Skeletal muscle tissue (tissue), 3 donors: ENCODE measurements at regions not wholly inside any gene's neighbourhood (a gene's known extent, or its start where the extent isn't known, plus 50 kb on each side); places are given as distances from the start of the nearest gene placed in this dataset.
"Not testable (repeated sequence)": the region's sequence is repeated elsewhere in the genome, so short reads cannot be mapped to it uniquely, and the experiment has no call there.

ENCODE experiments used
- H3K27ac ChIP-seq: one replicate; pipeline ENCODE4 v1.7.0; 2013; ENCODE audit warnings: mild to moderate bottlenecking, low read depth, low read length, inconsistent platforms
- H3K27me3 ChIP-seq, 3 donors: one replicate each; pipeline ENCODE4 v1.7.0; 2013; ENCODE audit warnings: low read length in 3 of 3; ENCODE audit not compliant: control insufficient read depth in 3 of 3, insufficient read depth in 3 of 3
- H3K36me3 ChIP-seq, 3 donors: one replicate each; pipeline ENCODE4 v1.7.0; 2013; ENCODE audit warnings: low read length in 3 of 3; ENCODE audit not compliant: control insufficient read depth in 3 of 3, insufficient read depth in 3 of 3
- H3K4me1 ChIP-seq, 3 donors: one replicate each; pipeline ENCODE4 v1.7.0; 2013; ENCODE audit warnings: low read length in 3 of 3, mild to moderate bottlenecking in 3 of 3; ENCODE audit not compliant: control insufficient read depth in 3 of 3, insufficient read depth in 3 of 3
- H3K4me3 ChIP-seq, 3 donors: one replicate each; pipeline ENCODE4 v1.7.0; 2013; ENCODE audit warnings: low read length in 3 of 3
- H3K9ac ChIP-seq, 3 donors: one replicate each; pipeline ENCODE4 v1.7.0; 2013; ENCODE audit warnings: low read length in 3 of 3, mild to moderate bottlenecking in 3 of 3, moderate library complexity in 2 of 3, low read depth in 1 of 3
- H3K9me3 ChIP-seq, 3 donors: one replicate each; pipeline ENCODE4 v1.7.0; 2013; ENCODE audit warnings: low read length in 3 of 3; ENCODE audit not compliant: control insufficient read depth in 3 of 3
- donor health status: Osteomylitis.

DNA sequence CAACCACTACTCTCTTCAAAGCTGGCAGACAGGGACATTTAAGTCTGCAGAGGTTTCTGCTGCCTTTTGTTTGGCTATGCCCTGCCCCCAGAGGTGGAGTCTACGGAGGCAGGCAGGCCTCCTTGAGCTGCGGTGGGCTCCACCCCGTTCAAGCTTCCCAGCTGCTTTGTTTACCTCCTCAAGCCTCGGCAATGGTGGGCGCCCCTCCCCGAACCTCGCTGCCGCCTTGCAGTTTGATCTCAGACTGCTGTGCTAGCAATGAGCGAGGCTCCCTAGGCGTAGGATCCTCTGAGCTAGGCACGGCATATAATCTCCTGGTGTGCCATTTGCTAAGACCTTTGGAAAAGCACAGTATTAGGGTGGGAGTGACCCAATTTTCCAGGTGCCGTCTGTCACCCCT, 252.2 kb downstream of the OXSM start:
- H3K27ac ChIP-seq, H3K9ac ChIP-seq, H3K4me1 ChIP-seq, H3K36me3 ChIP-seq, H3K9me3 ChIP-seq, H3K27me3 ChIP-seq, H3K4me3 ChIP-seq: not testable (repeated sequence)

DNA sequence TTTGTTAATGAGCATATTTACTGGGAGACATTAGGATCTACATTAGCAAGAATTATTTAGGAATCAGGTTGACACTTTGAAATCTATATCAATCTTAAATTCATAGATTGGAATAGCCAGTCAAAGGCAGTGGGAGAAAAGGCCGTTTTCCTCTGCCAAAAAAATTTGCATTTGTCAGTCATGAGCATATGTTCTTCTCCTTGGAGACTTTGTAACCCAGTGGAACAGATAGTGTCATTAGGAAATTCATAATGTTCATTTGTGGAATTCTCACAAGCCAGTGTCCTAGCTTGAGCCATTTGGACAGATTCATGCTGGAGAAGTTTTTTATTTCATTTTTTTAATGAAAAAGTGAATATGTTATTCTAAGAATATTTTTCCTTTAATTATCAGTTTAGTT, 260.1 kb downstream of the OXSM start:
- Histone ChIP-seq H3K36me3 (no peaks in the 10 kb centered on the region), H3K27me3 (no peaks in the 10 kb centered on the region), H3K9me3 (no peaks in the 10 kb centered on the region), H3K4me1 (no peaks in the 10 kb centered on the region), H3K9ac (no peak overlapping the region), H3K27ac (no peak overlapping the region), H3K4me3 (no peak overlapping the region)

DNA sequence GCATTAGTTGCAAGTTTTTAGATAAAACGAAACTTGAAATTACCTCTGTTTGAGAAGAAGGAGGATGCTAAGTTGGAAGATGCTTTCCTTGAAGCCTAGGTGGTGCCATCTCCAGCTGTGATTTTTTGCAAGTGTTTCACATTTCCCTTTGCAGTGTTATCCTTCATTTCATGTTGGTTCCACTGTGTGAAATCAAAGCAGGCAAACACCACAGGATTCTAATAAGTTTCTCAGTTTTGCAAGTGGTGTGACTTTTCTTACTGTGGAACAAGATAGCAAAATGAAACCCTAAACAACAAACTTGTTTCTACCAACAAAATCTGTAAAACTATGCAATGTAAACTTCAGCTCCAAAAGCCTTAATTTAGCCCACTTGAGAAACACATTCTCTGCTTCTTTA, 260.9 kb downstream of the OXSM start:
- no peaks in the 10 kb centered on the region for H3K9me3 ChIP-seq
- H3K9ac ChIP-seq, result no peak overlapping the region
- H3K27me3 ChIP-seq, result no peaks in the 10 kb centered on the region
- H3K27ac ChIP-seq, result no peak overlapping the region
- H3K36me3 ChIP-seq, result no peaks in the 10 kb centered on the region
- H3K4me3 ChIP-seq, result no peak overlapping the region
- H3K4me1 ChIP-seq, result no peaks in the 10 kb centered on the region

DNA sequence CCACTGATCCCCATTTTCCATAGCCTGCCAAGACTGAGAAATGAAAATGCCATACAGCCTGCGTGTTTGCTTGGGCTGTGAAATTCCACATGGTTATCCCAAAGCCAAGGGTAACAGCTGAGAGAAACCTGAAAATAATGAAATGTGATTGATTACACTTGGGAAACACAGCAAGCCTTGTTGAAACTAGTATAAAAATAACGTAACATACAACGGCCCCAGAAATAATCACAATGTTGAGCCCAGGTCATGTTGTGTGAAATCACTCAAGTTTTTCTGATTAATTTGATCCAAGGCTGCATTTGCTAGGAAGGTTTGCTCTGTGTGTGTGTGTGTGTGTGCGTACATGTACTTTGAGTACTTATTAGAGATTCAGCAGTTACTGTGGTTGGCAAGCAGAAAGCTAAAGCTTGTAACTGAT, 269.0 kb downstream of the OXSM start:
- no peaks in the 10 kb centered on the region for H3K9me3 ChIP-seq
- no peaks in the 10 kb centered on the region for H3K27me3 ChIP-seq
- H3K4me1 ChIP-seq, result peaks cover 0 to 6% (median 0%) of the 10 kb centered on the region in 3 donors
- H3K9ac ChIP-seq, result no peak overlapping the region
- H3K27ac ChIP-seq, result no peak overlapping the region
- no peaks in the 10 kb centered on the region for H3K36me3 ChIP-seq
- no peak overlapping the region for H3K4me3 ChIP-seq

DNA sequence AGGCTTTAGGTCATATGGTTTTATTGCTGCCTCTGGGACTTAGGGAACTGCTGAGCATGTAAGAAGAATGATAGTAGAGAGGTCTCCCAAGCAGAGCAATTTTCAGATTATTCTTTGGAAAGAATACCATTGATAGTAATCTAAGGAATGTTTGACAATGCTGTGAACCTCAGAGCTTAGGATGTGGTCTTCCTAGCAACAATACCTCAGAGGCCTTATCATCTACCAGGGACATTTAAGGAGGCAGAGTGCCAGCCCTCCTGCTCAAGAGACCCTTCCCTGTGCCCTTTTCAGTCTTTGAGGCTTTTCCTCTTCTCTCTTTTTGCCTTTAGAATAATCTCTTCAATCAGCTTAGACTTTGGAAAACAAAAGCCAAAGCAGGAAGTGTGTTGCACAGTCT, 272.1 kb downstream of the OXSM start:
- no peaks in the 10 kb centered on the region for H3K36me3 ChIP-seq
- H3K27me3 ChIP-seq, result no peaks in the 10 kb centered on the region
- no peak overlapping the region for H3K27ac ChIP-seq
- H3K9me3 ChIP-seq, result no peaks in the 10 kb centered on the region
- no peak overlapping the region for H3K4me3 ChIP-seq
- H3K9ac ChIP-seq, result no peak overlapping the region
- H3K4me1 ChIP-seq, result peaks cover 0 to 6% (median 0%) of the 10 kb centered on the region in 3 donors

DNA sequence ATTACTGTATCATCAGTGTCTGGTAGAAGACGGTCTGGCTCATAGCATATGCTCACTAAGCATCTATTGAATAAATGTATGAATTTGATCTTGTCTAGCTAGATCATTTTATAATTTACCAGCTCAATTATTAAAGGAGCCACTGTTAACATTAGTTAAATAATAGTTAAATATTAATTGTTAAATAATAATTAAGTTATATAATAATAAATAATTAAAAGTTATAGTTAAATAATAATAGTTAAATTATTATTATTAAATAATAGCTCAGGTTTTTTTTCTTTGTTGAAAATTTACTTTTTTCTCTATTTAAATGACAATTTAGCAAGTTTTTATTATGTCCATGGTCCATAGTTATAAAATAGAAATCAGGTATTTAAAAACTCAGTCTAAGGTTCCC, 274.4 kb downstream of the OXSM start:
- Histone ChIP-seq H3K9ac (no peak overlapping the region), H3K27me3 (no peaks in the 10 kb centered on the region), H3K4me1 (no peaks in the 10 kb centered on the region), H3K4me3 (no peak overlapping the region), H3K36me3 (no peaks in the 10 kb centered on the region), H3K27ac (no peak overlapping the region), H3K9me3 (no peaks in the 10 kb centered on the region)

DNA sequence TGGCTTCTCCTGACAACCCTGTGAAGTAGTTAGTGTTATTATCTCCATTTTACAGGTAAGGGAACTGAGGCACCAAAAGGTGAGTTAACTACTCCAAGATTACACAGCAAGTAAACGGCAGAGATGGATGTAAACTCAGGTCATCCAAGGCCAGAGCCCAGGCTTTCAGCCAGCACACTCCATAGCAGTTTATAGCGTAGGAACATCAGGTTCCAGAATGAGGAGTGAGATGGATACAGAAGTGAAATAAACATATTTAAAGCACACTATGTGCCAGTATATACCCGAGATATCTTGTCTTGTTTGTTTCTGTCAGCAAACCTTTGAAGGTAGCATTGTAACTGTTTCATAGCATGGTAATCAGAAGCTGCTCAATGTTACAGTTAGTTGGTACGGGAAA, 279.0 kb downstream of the OXSM start:
- H3K27ac ChIP-seq, result no peak overlapping the region
- H3K9ac ChIP-seq, result no peak overlapping the region
- no peaks in the 10 kb centered on the region for H3K4me1 ChIP-seq
- H3K4me3 ChIP-seq, result no peak overlapping the region
- no peaks in the 10 kb centered on the region for H3K27me3 ChIP-seq
- no peaks in the 10 kb centered on the region for H3K36me3 ChIP-seq
- no peaks in the 10 kb centered on the region for H3K9me3 ChIP-seq

DNA sequence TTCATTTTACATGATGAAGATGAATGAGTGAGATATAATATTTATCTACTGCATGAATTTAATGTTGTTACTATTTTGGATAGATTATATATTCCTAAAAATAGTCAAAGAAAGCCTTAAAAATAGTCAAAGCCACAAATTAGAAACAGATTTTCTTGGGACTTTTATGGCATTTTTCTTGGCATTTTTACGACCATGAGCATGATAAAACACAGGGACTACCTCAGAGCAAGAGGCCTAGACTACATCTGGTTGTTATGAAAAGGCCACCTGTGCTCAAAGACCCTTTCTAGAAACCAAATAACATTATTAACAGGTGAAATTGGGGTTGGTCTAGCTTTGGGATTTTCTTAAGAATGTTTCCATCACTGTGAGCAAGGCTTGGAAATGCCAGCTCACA, 281.0 kb downstream of the OXSM start:
- no peak overlapping the region for H3K4me3 ChIP-seq
- no peak overlapping the region for H3K27ac ChIP-seq

DNA sequence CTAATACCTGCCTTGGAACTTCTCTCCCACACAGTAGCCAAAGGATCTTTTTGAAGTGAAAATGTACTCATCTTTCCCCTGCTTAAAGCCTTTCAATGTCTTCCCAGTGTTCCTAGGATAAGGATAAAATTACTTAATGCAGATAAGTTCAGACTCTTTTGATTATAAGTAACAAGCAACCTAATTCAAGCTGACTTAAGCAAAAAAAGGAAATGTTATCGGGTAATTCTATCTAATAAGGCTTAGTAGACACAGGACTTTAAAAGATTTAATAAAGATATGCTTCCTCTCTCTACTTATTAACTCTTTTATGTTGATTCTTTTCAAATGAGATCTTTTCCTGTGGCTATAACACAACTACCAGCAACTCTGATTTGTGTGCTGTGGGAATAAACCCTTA, 284.2 kb downstream of the OXSM start:
- Histone ChIP-seq H3K36me3 (no peaks in the 10 kb centered on the region), H3K27me3 (no peaks in the 10 kb centered on the region), H3K4me1 (no peaks in the 10 kb centered on the region), H3K27ac (no peak overlapping the region), H3K9ac (no peak overlapping the region), H3K9me3 (no peaks in the 10 kb centered on the region), H3K4me3 (no peak overlapping the region)

More for the DNA sequence above, 281.0 kb downstream of the OXSM start:
- no peaks in the 10 kb centered on the region for H3K9me3 ChIP-seq
- no peaks in the 10 kb centered on the region for H3K27me3 ChIP-seq
- no peaks in the 10 kb centered on the region for H3K4me1 ChIP-seq
- no peaks in the 10 kb centered on the region for H3K36me3 ChIP-seq
- H3K9ac ChIP-seq, result no peak overlapping the region

DNA sequence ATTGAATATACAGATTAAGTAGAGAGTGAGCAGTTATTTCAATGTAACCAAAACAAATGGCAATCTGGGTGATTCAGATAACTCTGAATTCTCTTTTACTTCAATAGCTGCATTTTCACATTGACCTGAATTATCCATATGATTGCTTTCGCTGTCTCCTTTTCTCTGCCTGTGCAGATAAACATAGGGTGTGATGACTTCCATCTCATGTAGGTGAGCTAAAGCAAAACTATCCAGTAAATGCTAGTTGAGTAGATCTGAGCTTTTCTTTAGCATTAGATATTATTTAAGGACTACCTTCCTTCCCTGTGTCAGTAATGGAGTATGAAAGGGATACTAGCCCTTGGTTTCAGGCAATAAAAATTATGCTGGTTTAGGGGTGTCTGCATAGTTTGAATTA, 288.6 kb downstream of the OXSM start:
- no peak overlapping the region for H3K27ac ChIP-seq
- H3K27me3 ChIP-seq, result no peaks in the 10 kb centered on the region
- no peaks in the 10 kb centered on the region for H3K9me3 ChIP-seq

DNA sequence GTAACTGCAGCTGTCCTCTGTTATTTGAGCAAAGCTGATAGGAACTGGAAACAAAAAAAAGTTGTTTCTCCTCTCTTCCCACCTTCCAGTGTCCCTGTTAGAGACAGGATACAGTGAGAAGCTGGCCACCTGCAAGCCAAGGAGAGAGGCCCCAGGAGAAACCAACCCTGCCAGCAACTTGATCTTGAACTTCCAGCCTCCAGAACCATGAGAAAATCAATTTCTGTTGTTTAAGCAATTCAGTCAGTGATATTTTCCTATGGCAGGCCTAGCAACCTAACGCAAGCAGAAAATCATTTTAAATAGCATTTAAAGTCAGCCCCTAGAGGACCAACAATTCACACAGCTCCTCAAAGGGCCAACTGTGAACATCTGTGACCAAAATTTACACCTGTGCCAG, 291.3 kb downstream of the OXSM start:
- H3K4me3 ChIP-seq, result no peak overlapping the region
- no peak overlapping the region for H3K27ac ChIP-seq
- no peak overlapping the region for H3K9ac ChIP-seq
- no peaks in the 10 kb centered on the region for H3K9me3 ChIP-seq
- H3K4me1 ChIP-seq, result no peaks in the 10 kb centered on the region
- no peaks in the 10 kb centered on the region for H3K36me3 ChIP-seq
- H3K27me3 ChIP-seq, result no peaks in the 10 kb centered on the region

More for the DNA sequence above, 288.6 kb downstream of the OXSM start:
- H3K4me1 ChIP-seq, result no peaks in the 10 kb centered on the region
- no peaks in the 10 kb centered on the region for H3K36me3 ChIP-seq
- no peak overlapping the region for H3K9ac ChIP-seq
- no peak overlapping the region for H3K4me3 ChIP-seq
